T-cell (primary cell): ENCODE measurements at regions not wholly inside any gene's neighbourhood (a gene's known extent, or its start where the extent isn't known, plus 50 kb on each side); places are given as distances from the start of the nearest gene placed in this dataset.

ENCODE experiments used
- ATAC-seq, 4 experiments: fragments of 200-7000 bp in 3 of 4; fragments of 150-1000 bp in 1 of 4; cut with Tn5 transposase; replicated peaks in 1 of 4; 1 replicate in 3 of 4; 2 replicates in 1 of 4; pipeline ENCODE4 v1.10.0; 2021; ENCODE audit warnings: moderate library complexity in 3 of 4, mild to moderate bottlenecking in 2 of 4, moderate number of reproducible peaks in 1 of 4
- CTCF ChIA-PET, 2 donors: fragments of 300-600 bp; sonication (Branson Sonifier 250); formaldehyde crosslinking; loops; one replicate each; lab custom pipeline; 2022; ENCODE audit warnings: antibody characterized with exemption in 2 of 2; lab: Charles Lee
- POLR2A ChIA-PET, 2 donors: fragments of 300-600 bp; sonication (Branson Sonifier 250); formaldehyde crosslinking; loops; one replicate each; lab custom pipeline; 2022; ENCODE audit warnings: antibody characterized with exemption in 2 of 2; lab: Charles Lee
- DNase-seq, 35 experiments: peaks; one replicate each; pipeline versions ENCODE4 v3.0.0 to v3.0.0-alpha.2; 2013 to 2023
- H3K27ac ChIP-seq: one replicate; pipeline ENCODE4 v1.5.1; 2013; ENCODE audit warnings: low read length
- H3K27me3 ChIP-seq, 2 experiments: replicated peaks in 1 of 2; 1 replicate in 1 of 2; 2 replicates in 1 of 2; pipeline versions ENCODE4 v1.6.1 to v1.7.0; 2013; ENCODE audit warnings: low read length in 1 of 2, mixed read lengths in 1 of 2; ENCODE audit not compliant: control insufficient read depth in 2 of 2, insufficient read depth in 2 of 2; ENCODE audit errors: extremely low read depth in 1 of 2
- H3K36me3 ChIP-seq, 2 donors: 1 replicate in 1 of 2; 2 replicates in 1 of 2; pipeline versions ENCODE4 v1.6.1 to v1.7.0; 2013; ENCODE audit warnings: low read length in 1 of 2; ENCODE audit not compliant: control insufficient read depth in 2 of 2, insufficient read depth in 1 of 2; ENCODE audit errors: extremely low read depth in 1 of 2
- H3K4me1 ChIP-seq, 2 experiments: 1 replicate in 1 of 2; 2 replicates in 1 of 2; pipeline versions ENCODE4 v1.6.1 to v1.7.0; 2013; ENCODE audit warnings: low read length in 2 of 2, mixed read lengths in 1 of 2; ENCODE audit not compliant: insufficient read depth in 2 of 2, control insufficient read depth in 1 of 2; ENCODE audit errors: extremely low read depth in 1 of 2
- H3K4me3 ChIP-seq, 2 donors: 1 replicate in 1 of 2; 2 replicates in 1 of 2; pipeline versions ENCODE4 v1.5.1 to v1.7.0; 2013; ENCODE audit warnings: mild to moderate bottlenecking in 2 of 2, low read length in 1 of 2, moderate library complexity in 1 of 2; ENCODE audit not compliant: control insufficient read depth in 1 of 2; ENCODE audit errors: extremely low read depth in 1 of 2
- H3K9me3 ChIP-seq: 2 replicates; pipeline ENCODE4 v1.7.0; 2013
- H3K27ac Mint-ChIP-seq, 2 donors: one replicate each; pipeline ENCODE4 v1.8.0; 2020 to 2021; ENCODE audit warnings: mild to moderate bottlenecking in 2 of 2, mixed read lengths in 2 of 2
- H3K27me3 Mint-ChIP-seq, 2 donors: one replicate each; pipeline ENCODE4 v1.8.0; 2021 to 2022; ENCODE audit warnings: mixed read lengths in 2 of 2
- H3K36me3 Mint-ChIP-seq: one replicate; pipeline ENCODE4 v1.8.0; 2021; ENCODE audit warnings: mixed read lengths
- H3K4me1 Mint-ChIP-seq, 3 donors: one replicate each; pipeline ENCODE4 v1.8.0; 2020 to 2022; ENCODE audit warnings: mixed read lengths in 3 of 3, mild to moderate bottlenecking in 1 of 3
- H3K4me3 Mint-ChIP-seq, 3 donors: one replicate each; pipeline ENCODE4 v1.8.0; 2020 to 2022; ENCODE audit warnings: mild to moderate bottlenecking in 3 of 3, mixed read lengths in 3 of 3, moderate library complexity in 3 of 3
- H3K9me3 Mint-ChIP-seq, 3 donors: one replicate each; pipeline ENCODE4 v1.8.0; 2020 to 2022; ENCODE audit warnings: mixed read lengths in 3 of 3
- WGBS: methylation state at CpG from one replicate; pipeline ENCODE4 v1.1.5; 2013; ENCODE audit warnings: missing lambda C conversion rate; ENCODE audit not compliant: insufficient coverage; 5-methylcytosine and 5-hydroxymethylcytosine counted together

DNA sequence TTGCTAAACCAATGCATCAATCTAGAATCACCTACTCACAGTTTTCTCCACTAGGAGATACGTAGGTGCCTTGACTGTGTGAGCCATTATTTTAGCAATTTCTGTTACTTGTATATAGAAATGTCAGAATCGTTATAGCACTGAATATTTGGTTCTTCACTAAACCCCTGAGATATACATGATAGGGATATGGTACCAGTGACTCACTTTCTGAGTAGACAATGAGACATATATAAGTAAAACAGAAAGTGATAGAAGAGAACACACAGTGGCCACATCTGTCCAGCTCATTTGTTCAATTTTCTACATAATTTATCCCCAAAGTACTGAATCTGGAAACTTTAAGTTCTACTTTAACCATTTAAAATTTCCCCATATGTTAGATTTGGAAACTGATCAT lies 1505.5 kb upstream of the TMEM132C start:
- no peaks in the 10 kb centered on the region for H3K27me3 ChIP-seq
- peaks cover 13 to 25% (median 18%) of the 10 kb centered on the region in 3 donors for H3K9me3 Mint-ChIP-seq
- no peak for ATAC-seq
- ChIA-PET CTCF (no interaction called here), POLR2A (no interaction called here)
- H3K27ac Mint-ChIP-seq: no peak overlapping the region
- H3K4me1 Mint-ChIP-seq: peaks cover 0 to 29% (median 21%) of the 10 kb centered on the region in 3 donors
- no peaks in the 10 kb centered on the region for H3K36me3 ChIP-seq
- no peak overlapping the region for H3K4me3 Mint-ChIP-seq
- WGBS: no CpG with 5 or more reads among the region's 2 CpGs
- no peaks in the 10 kb centered on the region for H3K27me3 Mint-ChIP-seq
- no peak overlapping the region for H3K27ac ChIP-seq
- peaks cover 4% of the 10 kb centered on the region for H3K9me3 ChIP-seq
- no peak for DNase-seq
- peaks cover 0 to 11% of the 10 kb centered on the region in 2 experiments for H3K4me1 ChIP-seq
- H3K36me3 Mint-ChIP-seq: peaks cover 37% of the 10 kb centered on the region
- no peak overlapping the region for H3K4me3 ChIP-seq

DNA sequence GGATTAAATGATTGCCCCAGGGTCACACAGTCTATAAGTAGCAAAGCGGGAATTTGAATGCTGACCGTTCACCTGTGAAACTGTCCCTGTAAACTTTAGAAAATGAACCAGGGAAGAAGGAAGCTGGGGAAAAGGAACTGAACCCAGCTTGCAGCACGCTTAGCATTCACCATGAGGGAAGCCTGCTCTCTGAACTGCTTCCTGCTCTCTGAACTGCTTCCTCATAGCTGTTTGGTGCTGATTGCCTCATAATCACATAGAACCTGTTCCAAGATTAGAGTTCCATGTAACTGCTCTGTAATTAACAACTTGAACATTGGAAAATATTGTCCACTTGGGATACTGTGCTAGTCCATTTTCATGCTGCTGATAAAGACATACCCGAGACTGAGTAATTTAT lies 1504.8 kb upstream of the TMEM132C start:
- peaks cover 0 to 36% (median 25%) of the 10 kb centered on the region in 3 donors for H3K4me1 Mint-ChIP-seq
- ATAC-seq: no peak
- H3K36me3 ChIP-seq: no peaks in the 10 kb centered on the region
- H3K27ac Mint-ChIP-seq: no peak overlapping the region
- peaks cover 0 to 19% of the 10 kb centered on the region in 2 experiments for H3K4me1 ChIP-seq
- H3K27me3 Mint-ChIP-seq: no peaks in the 10 kb centered on the region
- POLR2A ChIA-PET: no interaction called here
- H3K36me3 Mint-ChIP-seq: peaks cover 42% of the 10 kb centered on the region
- H3K4me3 ChIP-seq: no peak overlapping the region
- peaks cover 4% of the 10 kb centered on the region for H3K9me3 ChIP-seq
- WGBS: 60% methylated on average over 3 of the region's 4 CpGs
- CTCF ChIA-PET: no interaction called here
- H3K27me3 ChIP-seq: no peaks in the 10 kb centered on the region
- H3K9me3 Mint-ChIP-seq: peaks cover 18 to 30% (median 18%) of the 10 kb centered on the region in 3 donors
- DNase-seq: no peak
- H3K27ac ChIP-seq: no peak overlapping the region
- H3K4me3 Mint-ChIP-seq: no peak overlapping the region

GRCh38 chr12:126763359-126763758 lies 1503.6 kb upstream of the TMEM132C start:
- H3K36me3 Mint-ChIP-seq: peaks cover 43% of the 10 kb centered on the region
- H3K9me3 Mint-ChIP-seq: peaks cover 18 to 33% (median 20%) of the 10 kb centered on the region in 3 donors
- H3K27me3 Mint-ChIP-seq: no peaks in the 10 kb centered on the region
- POLR2A ChIA-PET: no interaction called here
- Histone ChIP-seq H3K4me3 (no peak overlapping the region), H3K4me1 (peaks cover 0 to 29% of the 10 kb centered on the region in 2 experiments), H3K27ac (peak overlapping the region; percentile 5), H3K27me3 (no peaks in the 10 kb centered on the region), H3K36me3 (no peaks in the 10 kb centered on the region), H3K9me3 (peaks cover 4% of the 10 kb centered on the region)
- CTCF ChIA-PET: no interaction called here
- no peak for ATAC-seq
- peak overlapping the region in 1 of 2 donors; percentile 42 for H3K27ac Mint-ChIP-seq
- peaks cover 0 to 40% (median 28%) of the 10 kb centered on the region in 3 donors for H3K4me1 Mint-ChIP-seq
- 17% methylated on average over 1 of the region's 2 CpGs for WGBS
- DNase-seq: peak in 1 of 35 experiments; percentile 17
- H3K4me3 Mint-ChIP-seq: no peak overlapping the region

GRCh38 chr12:126767334-126767733 lies 1499.6 kb upstream of the TMEM132C start:
- DNase-seq (no peak), ATAC-seq (no peak)
- no peak overlapping the region for H3K27ac ChIP-seq
- POLR2A ChIA-PET: no interaction called here
- Mint-ChIP-seq H3K4me3 (no peak overlapping the region), H3K27ac (peak overlapping the region in 1 of 2 donors; percentile 68), H3K36me3 (peaks cover 32% of the 10 kb centered on the region), H3K4me1 (peaks cover 0 to 54% (median 46%) of the 10 kb centered on the region in 3 donors), H3K27me3 (no peaks in the 10 kb centered on the region), H3K9me3 (peaks cover 23 to 47% (median 26%) of the 10 kb centered on the region in 3 donors)
- peaks cover 0 to 35% of the 10 kb centered on the region in 2 experiments for H3K4me1 ChIP-seq
- no peak overlapping the region for H3K4me3 ChIP-seq
- no peaks in the 10 kb centered on the region for H3K36me3 ChIP-seq
- no peaks in the 10 kb centered on the region for H3K27me3 ChIP-seq
- WGBS: 89% methylated on average over 4 of the region's 8 CpGs
- CTCF ChIA-PET: interaction anchor here in 1 of 2 donors (0.9 kb wide), 1 partner anchor 19 kb away, joined by 3 read pairs; no protein-coding TSS in a partner anchor
- peaks cover 4% of the 10 kb centered on the region for H3K9me3 ChIP-seq

- H3K27ac Mint-ChIP-seq: peak overlapping the region; percentile 71 to 93
- Histone ChIP-seq H3K4me1 (peaks cover 0 to 28% of the 10 kb centered on the region in 2 experiments), H3K9me3 (peaks cover 2% of the 10 kb centered on the region), H3K4me3 (no peak overlapping the region), H3K27ac (peak overlapping the region; percentile 80), H3K36me3 (no peaks in the 10 kb centered on the region), H3K27me3 (no peaks in the 10 kb centered on the region)
- ChIA-PET CTCF (interaction anchor here in 1 of 2 donors (0.6 kb wide), 1 partner anchor 14 kb away, joined by 7 read pairs; no protein-coding TSS in a partner anchor), POLR2A (interaction anchor here in 1 of 2 donors (0.7 kb wide), 1 partner anchor 12 kb away, joined by 3 read pairs; no protein-coding TSS in a partner anchor)
- peaks cover 0 to 45% (median 39%) of the 10 kb centered on the region in 3 donors for H3K4me1 Mint-ChIP-seq
- peaks cover 23 to 46% (median 23%) of the 10 kb centered on the region in 3 donors for H3K9me3 Mint-ChIP-seq
- peaks cover 30% of the 10 kb centered on the region for H3K36me3 Mint-ChIP-seq
- H3K4me3 Mint-ChIP-seq: peak overlapping the region in 2 of 3 donors; percentile 20 to 56
- H3K27me3 Mint-ChIP-seq: no peaks in the 10 kb centered on the region
- peak; percentile 28 to 71 (median 50) for ATAC-seq
- WGBS: no CpG with 5 or more reads among the region's 4 CpGs
- peak in 2 of 35 experiments; percentile 4 to 59 for DNase-seq
Observed at GRCh38 chr12:126768517-126768916, 1498.5 kb upstream of the TMEM132C start.

GRCh38 chr12:126770188-126770587 lies 1496.8 kb upstream of the TMEM132C start:
- Histone ChIP-seq H3K4me1 (peaks cover 0 to 25% of the 10 kb centered on the region in 2 experiments), H3K9me3 (no peaks in the 10 kb centered on the region), H3K36me3 (no peaks in the 10 kb centered on the region), H3K4me3 (no peak overlapping the region), H3K27ac (peak overlapping the region; percentile 95), H3K27me3 (no peaks in the 10 kb centered on the region)
- Mint-ChIP-seq H3K4me3 (peak overlapping the region in 2 of 3 donors; percentile 34 to 48), H3K4me1 (peaks cover 0 to 38% (median 33%) of the 10 kb centered on the region in 3 donors), H3K9me3 (peaks cover 13 to 34% (median 23%) of the 10 kb centered on the region in 3 donors), H3K27me3 (no peaks in the 10 kb centered on the region), H3K27ac (peak overlapping the region; percentile 36 to 82), H3K36me3 (peaks cover 18% of the 10 kb centered on the region)
- ChIA-PET POLR2A (no interaction called here), CTCF (no interaction called here)
- 0% methylated on average over 1 of the region's 3 CpGs for WGBS
- ATAC-seq (no peak), DNase-seq (no peak)
